Vagina (tissue), 2 donors: ENCODE measurements at regions not wholly inside any gene's neighbourhood (a gene's known extent, or its start where the extent isn't known, plus 50 kb on each side); places are given as distances from the start of the nearest gene placed in this dataset. TPM values are rescaled to one million over a fixed set of nuclear protein-coding genes. Genes with fewer than 3 reads are reported as not detected.

Experiments
- DNase-seq, 2 donors: peaks; one replicate each; pipeline ENCODE4 v3.0.0-alpha.2; 2017; ENCODE audit errors: extremely low spot score in 2 of 2
- H3K27ac ChIP-seq: fragments of 200-600 bp; sonication (generic); one replicate; pipeline ENCODE4 v1.5.1; 2019
- H3K27me3 ChIP-seq: fragments of 200-600 bp; sonication (generic); one replicate; pipeline ENCODE4 v1.5.1; 2019
- H3K36me3 ChIP-seq, 2 donors: fragments of 200-600 bp; sonication (generic); one replicate each; pipeline ENCODE4 v1.5.1; 2017 to 2019
- H3K4me1 ChIP-seq: fragments of 200-600 bp; sonication (generic); one replicate; pipeline ENCODE4 v1.5.1; 2019
- H3K4me3 ChIP-seq, 2 donors: fragments of 200-600 bp; sonication (generic); 1 replicate in 1 of 2; 2 replicates in 1 of 2; pipeline ENCODE4 v1.5.1; 2016 to 2019
- H3K9me3 ChIP-seq: fragments of 200-600 bp; sonication (generic); one replicate; pipeline ENCODE4 v1.5.1; 2019
- POLR2A ChIP-seq, 2 donors: fragments of 450-650 bp; IDR thresholded peaks; one replicate each; pipeline ENCODE4 v1.6.1; 2017; ENCODE audit warnings: antibody characterized with exemption in 2 of 2, mild to moderate bottlenecking in 2 of 2, moderate library complexity in 2 of 2
- POLR2AphosphoS5 ChIP-seq, 2 donors: sonication (generic); formaldehyde crosslinking; IDR thresholded peaks; one replicate each; pipeline ENCODE4 v1.9.0; 2017; ENCODE audit warnings: antibody characterized with exemption in 2 of 2, mild to moderate bottlenecking in 2 of 2, low read depth in 1 of 2; ENCODE audit not compliant: insufficient read depth in 1 of 2
- intact Hi-C: fragments of 100-400 bp; cut with DNase I; formaldehyde crosslinking; loops from one replicate; pipeline ENCODE4 v1.15.1; 2023
- small RNA-seq: library from RNA; depleted of rRNA; stranded (forward); fragments of <200 nt; gene quantifications from one replicate; pipeline ENCODE3, GENCODE V24; 2016
- TF ChIP-seq, protein P1 (sequence below), 3 experiments: fragments of 450-650 bp in 2 of 3; fragments of 200-600 bp in 1 of 3; sonication (generic) in 1 of 3; IDR thresholded peaks; one replicate each; pipeline ENCODE4 v1.5.1; 2017 to 2019; ENCODE audit warnings: antibody characterized with exemption in 3 of 3, mild to moderate bottlenecking in 2 of 3, moderate library complexity in 2 of 3

DNA sequence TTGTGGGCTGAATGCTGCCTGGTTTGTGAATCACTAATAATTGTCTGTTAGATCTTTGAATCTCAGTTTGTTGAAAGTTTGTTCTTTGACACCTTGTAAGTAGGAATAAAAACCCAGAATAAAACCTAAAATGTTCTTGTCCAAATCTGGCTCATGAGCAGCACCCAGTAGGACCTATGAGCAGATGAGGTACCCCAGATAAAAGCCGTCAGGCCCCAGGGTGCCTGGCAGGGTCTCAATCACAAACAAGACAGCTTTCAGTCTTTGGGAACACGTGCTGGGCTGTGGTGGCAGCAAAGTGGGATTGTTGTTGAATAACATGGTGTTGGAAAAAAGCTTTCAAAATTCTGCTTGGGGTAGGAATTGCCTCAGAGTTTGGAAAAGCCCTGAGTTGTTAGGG is 52.1 kb upstream of the ECI2 start:
- no peak overlapping the region for H3K27ac ChIP-seq
- intact Hi-C loops: no loop called here
- DNase-seq: no peak
- no peaks in the 10 kb centered on the region for H3K36me3 ChIP-seq
- no peak overlapping the region for H3K4me3 ChIP-seq
- no peak for TF ChIP-seq POLR2A (IDR thresholded peaks at IDR 0.05)
- TF ChIP-seq, protein P1, sequence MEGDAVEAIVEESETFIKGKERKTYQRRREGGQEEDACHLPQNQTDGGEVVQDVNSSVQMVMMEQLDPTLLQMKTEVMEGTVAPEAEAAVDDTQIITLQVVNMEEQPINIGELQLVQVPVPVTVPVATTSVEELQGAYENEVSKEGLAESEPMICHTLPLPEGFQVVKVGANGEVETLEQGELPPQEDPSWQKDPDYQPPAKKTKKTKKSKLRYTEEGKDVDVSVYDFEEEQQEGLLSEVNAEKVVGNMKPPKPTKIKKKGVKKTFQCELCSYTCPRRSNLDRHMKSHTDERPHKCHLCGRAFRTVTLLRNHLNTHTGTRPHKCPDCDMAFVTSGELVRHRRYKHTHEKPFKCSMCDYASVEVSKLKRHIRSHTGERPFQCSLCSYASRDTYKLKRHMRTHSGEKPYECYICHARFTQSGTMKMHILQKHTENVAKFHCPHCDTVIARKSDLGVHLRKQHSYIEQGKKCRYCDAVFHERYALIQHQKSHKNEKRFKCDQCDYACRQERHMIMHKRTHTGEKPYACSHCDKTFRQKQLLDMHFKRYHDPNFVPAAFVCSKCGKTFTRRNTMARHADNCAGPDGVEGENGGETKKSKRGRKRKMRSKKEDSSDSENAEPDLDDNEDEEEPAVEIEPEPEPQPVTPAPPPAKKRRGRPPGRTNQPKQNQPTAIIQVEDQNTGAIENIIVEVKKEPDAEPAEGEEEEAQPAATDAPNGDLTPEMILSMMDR (IDR thresholded peaks at IDR 0.05): no peak
- no peak for TF ChIP-seq POLR2AphosphoS5 (IDR thresholded peaks at IDR 0.05; ENCODE audit: insufficient read depth in 1 of 2, low read depth in 1 of 2)
- no peaks in the 10 kb centered on the region for H3K27me3 ChIP-seq
- H3K9me3 ChIP-seq: no peaks in the 10 kb centered on the region
- no peaks in the 10 kb centered on the region for H3K4me1 ChIP-seq

- no peak for DNase-seq
- no peak for TF ChIP-seq POLR2A (IDR thresholded peaks at IDR 0.05)
- TF ChIP-seq, protein P1 (IDR thresholded peaks at IDR 0.05): no peak
- TF ChIP-seq POLR2AphosphoS5 (IDR thresholded peaks at IDR 0.05; ENCODE audit: insufficient read depth in 1 of 2, low read depth in 1 of 2): no peak
- Histone ChIP-seq H3K27me3 (no peaks in the 10 kb centered on the region), H3K9me3 (no peaks in the 10 kb centered on the region), H3K4me1 (no peaks in the 10 kb centered on the region), H3K4me3 (no peak overlapping the region), H3K36me3 (no peaks in the 10 kb centered on the region), H3K27ac (no peak overlapping the region)
- intact Hi-C loops: no loop called here
Measured at GRCh38 chr6:4186385-4186784, 51.0 kb upstream of the ECI2 start.

DNA sequence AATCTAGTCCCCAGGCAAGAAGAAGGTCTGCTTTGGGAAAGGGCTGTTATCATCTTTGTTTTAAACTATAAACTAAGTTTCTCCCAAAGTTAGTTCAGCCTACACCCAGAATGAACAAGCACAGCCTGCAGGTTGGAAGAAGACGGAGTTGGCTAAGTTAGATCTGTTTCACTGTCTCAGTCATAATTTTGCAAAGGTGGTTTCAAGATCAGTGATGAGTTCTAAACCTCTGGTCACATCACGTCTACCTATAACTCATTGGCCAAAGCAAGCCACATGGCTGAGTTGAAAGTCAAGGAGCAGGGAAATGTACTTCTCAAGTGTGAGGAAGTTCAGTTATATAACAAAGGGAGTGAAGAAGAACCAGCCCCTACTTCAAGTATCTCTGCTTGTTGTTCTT is 50.5 kb upstream of the ECI2 start:
- no peaks in the 10 kb centered on the region for H3K36me3 ChIP-seq
- intact Hi-C loops: no loop called here
- no peak for TF ChIP-seq POLR2A (IDR thresholded peaks at IDR 0.05)
- TF ChIP-seq POLR2AphosphoS5 (IDR thresholded peaks at IDR 0.05; ENCODE audit: insufficient read depth in 1 of 2, low read depth in 1 of 2): no peak
- TF ChIP-seq, protein P1 (IDR thresholded peaks at IDR 0.05): no peak
- no peaks in the 10 kb centered on the region for H3K9me3 ChIP-seq
- H3K4me1 ChIP-seq: no peaks in the 10 kb centered on the region
- no peaks in the 10 kb centered on the region for H3K27me3 ChIP-seq
- no peak overlapping the region for H3K4me3 ChIP-seq
- no peak for DNase-seq
- H3K27ac ChIP-seq: no peak overlapping the region

DNA sequence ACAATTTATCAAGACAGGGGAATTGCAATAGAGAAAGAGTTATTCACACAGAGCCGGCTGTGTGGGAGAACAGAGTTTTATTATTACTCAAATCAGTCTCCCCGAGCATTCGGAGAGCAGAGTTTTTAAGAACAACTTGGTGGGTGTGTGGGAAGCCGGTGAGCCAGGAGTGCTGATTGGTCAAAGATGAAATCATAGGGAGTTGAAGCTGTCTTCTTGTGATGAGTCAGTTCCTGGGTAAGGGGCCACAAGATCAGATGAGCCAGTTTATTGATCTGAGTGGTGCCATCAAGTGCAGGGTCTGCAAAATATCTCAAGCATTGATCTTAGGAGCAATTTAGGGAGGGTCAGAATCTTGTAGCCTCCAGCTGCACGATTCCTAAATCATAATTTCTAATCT is 50.0 kb upstream of the ECI2 start:
- no peak for TF ChIP-seq POLR2A (IDR thresholded peaks at IDR 0.05)
- TF ChIP-seq, protein P1 (IDR thresholded peaks at IDR 0.05): no peak
- TF ChIP-seq POLR2AphosphoS5 (IDR thresholded peaks at IDR 0.05; ENCODE audit: insufficient read depth in 1 of 2, low read depth in 1 of 2): no peak
- Histone ChIP-seq H3K4me1 (no peaks in the 10 kb centered on the region), H3K4me3 (no peak overlapping the region), H3K36me3 (no peaks in the 10 kb centered on the region), H3K27me3 (no peaks in the 10 kb centered on the region), H3K27ac (no peak overlapping the region), H3K9me3 (no peaks in the 10 kb centered on the region)
- intact Hi-C loops: no loop called here
- no peak for DNase-seq

Small RNA genes lying in the stretch of these regions (small RNA-seq; reads per million reads assigned to genes)
- gene AL133393.1 (not detected), gene RNA5SP202 (12.1 reads per million, percentile 94 among the genes with 10 or more reads in this experiment)
